ENCODE measurements at regions not wholly inside any gene's neighbourhood (a gene's known extent, or its start where the extent isn't known, plus 50 kb on each side); places are given as distances from the start of the nearest gene placed in this dataset.

- no peak for TF ChIP-seq POLR2A (IDR thresholded peaks at IDR 0.05; ENCODE audit: low read depth, low read length)
- no peak for TF ChIP-seq BHLHE40 (IDR thresholded peaks at IDR 0.05; ENCODE audit: low read depth, low read length)
- TF ChIP-seq, protein P1, sequence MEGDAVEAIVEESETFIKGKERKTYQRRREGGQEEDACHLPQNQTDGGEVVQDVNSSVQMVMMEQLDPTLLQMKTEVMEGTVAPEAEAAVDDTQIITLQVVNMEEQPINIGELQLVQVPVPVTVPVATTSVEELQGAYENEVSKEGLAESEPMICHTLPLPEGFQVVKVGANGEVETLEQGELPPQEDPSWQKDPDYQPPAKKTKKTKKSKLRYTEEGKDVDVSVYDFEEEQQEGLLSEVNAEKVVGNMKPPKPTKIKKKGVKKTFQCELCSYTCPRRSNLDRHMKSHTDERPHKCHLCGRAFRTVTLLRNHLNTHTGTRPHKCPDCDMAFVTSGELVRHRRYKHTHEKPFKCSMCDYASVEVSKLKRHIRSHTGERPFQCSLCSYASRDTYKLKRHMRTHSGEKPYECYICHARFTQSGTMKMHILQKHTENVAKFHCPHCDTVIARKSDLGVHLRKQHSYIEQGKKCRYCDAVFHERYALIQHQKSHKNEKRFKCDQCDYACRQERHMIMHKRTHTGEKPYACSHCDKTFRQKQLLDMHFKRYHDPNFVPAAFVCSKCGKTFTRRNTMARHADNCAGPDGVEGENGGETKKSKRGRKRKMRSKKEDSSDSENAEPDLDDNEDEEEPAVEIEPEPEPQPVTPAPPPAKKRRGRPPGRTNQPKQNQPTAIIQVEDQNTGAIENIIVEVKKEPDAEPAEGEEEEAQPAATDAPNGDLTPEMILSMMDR (conservative IDR thresholded peaks at IDR 0.05; ENCODE audit: low read depth, low read length), result no peak
- TF ChIP-seq MXI1 (IDR thresholded peaks at IDR 0.05; ENCODE audit: borderline replicate concordance, low read depth, low read length), result no peak
- no peak for TF ChIP-seq FOS (IDR thresholded peaks at IDR 0.05; ENCODE audit: low read depth, low read length)
- no peak for TF ChIP-seq RFX5 (IDR thresholded peaks at IDR 0.05; ENCODE audit: low read depth, low read length)
- TF ChIP-seq RCOR1 (IDR thresholded peaks at IDR 0.05; ENCODE audit: insufficient replicate concordance, low read length), result no peak
- no peak for TF ChIP-seq MAZ (IDR thresholded peaks at IDR 0.05; ENCODE audit: borderline replicate concordance, low read depth, low read length)
- no peak for TF ChIP-seq MAFK (IDR thresholded peaks at IDR 0.05; ENCODE audit: low read depth, low read length)
- TF ChIP-seq SMC3 (IDR thresholded peaks at IDR 0.05; ENCODE audit: low read depth, low read length), result no peak
Measured at GRCh38 chr5:81893961-81894360, 77.9 kb upstream of the ATG10 start.
